ENCODE measurements at regions not wholly inside any gene's neighbourhood (a gene's known extent, or its start where the extent isn't known, plus 50 kb on each side); places are given as distances from the start of the nearest gene placed in this dataset.

- Histone ChIP-seq H2AFZ (no peak overlapping the region), H3K27ac (ENCODE audit: low read depth) (no peak overlapping the region), H4K20me1 (replicated peaks; ENCODE audit: insufficient read depth) (no peaks in the 10 kb centered on the region), H3K4me2 (no peak overlapping the region), H3K79me2 (replicated peaks; ENCODE audit: insufficient read depth) (no peaks in the 10 kb centered on the region), H3K36me3 (ENCODE audit: insufficient read depth) (no peaks in the 10 kb centered on the region), H3F3A (replicated peaks; ENCODE audit: low read depth) (no peaks in the 10 kb centered on the region), H3K27me3 (ENCODE audit: insufficient read depth) (no peaks in the 10 kb centered on the region), H3K4me3 (no peak overlapping the region), H3K9me2 (ENCODE audit: insufficient read depth) (no peaks in the 10 kb centered on the region), H3K4me1 (ENCODE audit: insufficient read depth) (no peaks in the 10 kb centered on the region)
- TF ChIP-seq ZNF114 (CRISPR knock-in tag; IDR thresholded peaks at IDR 0.05) (no peak), POLR2AphosphoS5 (IDR thresholded peaks at IDR 0.05; ENCODE audit: low read depth) (no peak), JUNB (IDR thresholded peaks at IDR 0.05; ENCODE audit: unreplicated experiment) (no peak), CREB1 (CRISPR knock-in tag; IDR thresholded peaks at IDR 0.05; ENCODE audit: low read depth) (no peak), ZNF462 (CRISPR knock-in tag; IDR thresholded peaks at IDR 0.05) (no peak), EZH2 (IDR thresholded peaks at IDR 0.05; ENCODE audit: low read depth, unreplicated experiment) (no peak), NANOG (IDR thresholded peaks at IDR 0.05; ENCODE audit: borderline replicate concordance) (no peak), ZNF331 (CRISPR knock-in tag; IDR thresholded peaks at IDR 0.05; ENCODE audit: low read depth) (no peak), ETS1 (IDR thresholded peaks at IDR 0.05) (no peak), CTCF (conservative IDR thresholded peaks at IDR 0.05; ENCODE audit: low read depth in 2 of 2) (no peak), REST (IDR thresholded peaks at IDR 0.05; ENCODE audit: unreplicated experiment) (no peak), EZH2phosphoT487 (IDR thresholded peaks at IDR 0.05; ENCODE audit: unreplicated experiment) (no peak)
- ATAC-seq (no peak), DNase-seq (ENCODE audit: low spot score) (no peak)
- no peak overlapping the region for H3K27ac Mint-ChIP-seq
- no peaks in the 10 kb centered on the region for H3K4me1 Mint-ChIP-seq
- no peak overlapping the region for H3K4me3 Mint-ChIP-seq
- H3K9me3 Mint-ChIP-seq: no peaks in the 10 kb centered on the region
- H3K36me3 Mint-ChIP-seq (ENCODE audit: low read depth): no peaks in the 10 kb centered on the region
- H3K27me3 Mint-ChIP-seq (ENCODE audit: insufficient read depth, low read depth, poor library complexity): no peaks in the 10 kb centered on the region
Measured at GRCh38 chr7:115195208-115195607, 273.3 kb downstream of the MDFIC start.
